Transverse colon (tissue), 4 donors: ENCODE measurements at regions not wholly inside any gene's neighbourhood (a gene's known extent, or its start where the extent isn't known, plus 50 kb on each side); places are given as distances from the start of the nearest gene placed in this dataset.

Experiments
- DNase-seq: peaks from one replicate; pipeline ENCODE4 v3.0.0-alpha.2; 2019
- H3K27ac ChIP-seq, 4 donors: fragments of 200-600 bp; sonication (generic); 2 replicates each; pipeline ENCODE4 v1.5.1; 2016 to 2018; ENCODE audit warnings: inconsistent platforms in 4 of 4
- H3K27me3 ChIP-seq: fragments of 200-600 bp; sonication (generic); 2 replicates; pipeline ENCODE4 v1.5.1; 2017; ENCODE audit warnings: inconsistent platforms
- H3K36me3 ChIP-seq, 4 donors: fragments of 200-600 bp; sonication (generic); 2 replicates each; pipeline ENCODE4 v1.5.1; 2017 to 2019; ENCODE audit warnings: inconsistent platforms in 4 of 4
- H3K4me1 ChIP-seq, 4 donors: fragments of 200-600 bp; sonication (generic); 2 replicates each; pipeline ENCODE4 v1.5.1; 2017 to 2020; ENCODE audit warnings: inconsistent platforms in 4 of 4
- H3K4me3 ChIP-seq, 4 donors: fragments of 200-600 bp; sonication (generic); 1 replicate in 1 of 4; 2 replicates in 3 of 4; pipeline versions ENCODE4 v1.5.1 to v1.6.1; 2017 to 2019; ENCODE audit warnings: inconsistent platforms in 4 of 4
- H3K9me3 ChIP-seq, 2 donors: fragments of 200-600 bp; sonication (generic); 2 replicates each; pipeline ENCODE4 v1.5.1; 2017 to 2019; ENCODE audit warnings: inconsistent platforms in 2 of 2
- CTCF ChIP-seq, 5 experiments: fragments of 200-600 bp in 3 of 5; fragments of 450-650 bp in 2 of 5; sonication (generic) in 3 of 5; IDR thresholded peaks; 1 replicate in 2 of 5; 2 replicates in 3 of 5; pipeline ENCODE4 v1.5.1; 2016 to 2017; ENCODE audit warnings: antibody characterized with exemption in 5 of 5, inconsistent platforms in 3 of 5, mild to moderate bottlenecking in 2 of 5, moderate library complexity in 1 of 5
- EP300 ChIP-seq: sonication (generic); formaldehyde crosslinking; IDR thresholded peaks from one replicate; pipeline ENCODE4 v1.6.1; 2017; ENCODE audit warnings: antibody characterized with exemption, low read depth
- POLR2A ChIP-seq: fragments of 450-650 bp; IDR thresholded peaks from one replicate; pipeline ENCODE4 v1.6.1; 2016; ENCODE audit warnings: antibody characterized with exemption, mild to moderate bottlenecking, moderate library complexity
- POLR2AphosphoS5 ChIP-seq, 3 donors: sonication (generic); formaldehyde crosslinking; IDR thresholded peaks; one replicate each; pipeline ENCODE4 v1.6.1; 2016; ENCODE audit warnings: antibody characterized with exemption in 3 of 3
- WGBS, 2 donors: methylation state at CpG; one replicate each; pipeline ENCODE4 v1.1.5; 2018; ENCODE audit warnings: low coverage in 1 of 2; 5-methylcytosine and 5-hydroxymethylcytosine counted together
- in situ Hi-C, 4 donors: fragments of 200-750 bp; cut with MboI; loops; one replicate each; pipeline versions ENCODE4 v1.15.0 to v1.15.1; 2017; ENCODE audit warnings: low sequenced_read_pairs in 3 of 4, low pct_ligation_motif_present in 1 of 4, low pct_unique_long_range_greater_than_20kb in 1 of 4
- intact Hi-C: fragments of 100-400 bp; cut with DNase I; formaldehyde crosslinking; loops from one replicate; pipeline ENCODE4 v1.15.1; 2023; ENCODE audit warnings: low total_unique reads

- H3K27me3 ChIP-seq = no peaks in the 10 kb centered on the region
- H3K9me3 ChIP-seq = no peaks in the 10 kb centered on the region
- no peak overlapping the region for H3K27ac ChIP-seq
- no peak overlapping the region for H3K4me3 ChIP-seq
- in situ Hi-C loops (no loop called here), intact Hi-C loops (no loop called here)
- TF ChIP-seq EP300 (no peak), POLR2AphosphoS5 (IDR thresholded peaks at IDR 0.05) (no peak), POLR2A (no peak), CTCF (IDR thresholded peaks at IDR 0.05) (no peak)
- peaks cover 0 to 5% (median 0%) of the 10 kb centered on the region in 4 donors for H3K4me1 ChIP-seq
- DNase-seq = no peak
- no peaks in the 10 kb centered on the region for H3K36me3 ChIP-seq
- WGBS, 2 donors = 78 to 96% methylated on average over 1 of the region's 1 CpG
Observed at GRCh38 chr3:161863775-161864174, 367.2 kb downstream of the OTOL1 start.

GRCh38 chr3:161866176-161866575, 369.6 kb downstream of the OTOL1 start:
- Histone ChIP-seq H3K27ac (no peak overlapping the region), H3K4me3 (no peak overlapping the region), H3K4me1 (no peaks in the 10 kb centered on the region), H3K36me3 (no peaks in the 10 kb centered on the region), H3K27me3 (no peaks in the 10 kb centered on the region), H3K9me3 (no peaks in the 10 kb centered on the region)
- TF ChIP-seq EP300 (no peak), POLR2AphosphoS5 (IDR thresholded peaks at IDR 0.05) (no peak), POLR2A (no peak), CTCF (IDR thresholded peaks at IDR 0.05) (no peak)
- intact Hi-C loops = no loop called here
- in situ Hi-C loops = no loop called here
- 40 to 49% methylated on average over 1 of the region's 1 CpG for WGBS, 2 donors
- no peak for DNase-seq

DNA sequence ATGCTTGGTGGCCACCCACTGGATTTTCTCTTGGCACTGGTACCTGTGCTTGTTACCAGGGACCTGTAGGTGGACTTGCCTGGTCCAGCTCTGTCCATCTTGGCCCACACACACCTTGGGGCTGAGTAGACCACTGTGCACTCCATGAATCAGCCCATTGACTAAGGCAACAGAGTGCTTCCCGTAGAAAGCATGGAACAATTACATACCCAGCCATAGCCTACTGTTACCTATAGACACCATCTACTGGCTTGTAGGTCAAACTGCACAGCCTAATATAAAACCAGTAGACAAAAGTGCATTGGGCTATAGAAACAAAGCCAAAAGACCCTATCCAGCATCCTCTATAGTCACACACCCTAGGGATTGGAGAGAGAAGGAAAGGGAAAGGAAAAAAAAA, 378.9 kb downstream of the OTOL1 start:
- intact Hi-C loops (no loop called here), in situ Hi-C loops (no loop called here)
- WGBS, 2 donors = 89% methylated on average over 1 of the region's 1 CpG; no CpG with 5 or more reads in 1 of the 2 donors

GRCh38 chr3:161879470-161879869, 382.9 kb downstream of the OTOL1 start:
- in situ Hi-C loops (no loop called here), intact Hi-C loops (no loop called here)
- no peak for TF ChIP-seq POLR2A
- TF ChIP-seq CTCF (IDR thresholded peaks at IDR 0.05) = no peak
- TF ChIP-seq EP300 = no peak
- no peak for TF ChIP-seq POLR2AphosphoS5 (IDR thresholded peaks at IDR 0.05)
- no peaks in the 10 kb centered on the region for H3K27me3 ChIP-seq
- H3K27ac ChIP-seq = no peak overlapping the region
- H3K4me3 ChIP-seq = no peak overlapping the region
- no peak for DNase-seq
- no peaks in the 10 kb centered on the region for H3K36me3 ChIP-seq
- WGBS, 2 donors = 41 to 45% methylated on average over 1 of the region's 1 CpG
- no peaks in the 10 kb centered on the region for H3K9me3 ChIP-seq
- H3K4me1 ChIP-seq = no peaks in the 10 kb centered on the region

More for the DNA sequence above, 378.9 kb downstream of the OTOL1 start:
- no peaks in the 10 kb centered on the region for H3K9me3 ChIP-seq
- H3K4me3 ChIP-seq = no peak overlapping the region
- no peaks in the 10 kb centered on the region for H3K4me1 ChIP-seq
- TF ChIP-seq POLR2A (no peak), POLR2AphosphoS5 (IDR thresholded peaks at IDR 0.05) (no peak), CTCF (IDR thresholded peaks at IDR 0.05) (no peak), EP300 (no peak)
- H3K27me3 ChIP-seq = no peaks in the 10 kb centered on the region
- DNase-seq = no peak
- no peaks in the 10 kb centered on the region for H3K36me3 ChIP-seq
- no peak overlapping the region for H3K27ac ChIP-seq
